NCI-H2227 (cell line): ENCODE measurements at regions not wholly inside any gene's neighbourhood (a gene's known extent, or its start where the extent isn't known, plus 50 kb on each side); places are given as distances from the start of the nearest gene placed in this dataset.

ENCODE experiments used
- DNase-seq: peaks from one replicate; lab custom pipeline; 2025; ENCODE audit not compliant: unreplicated experiment; lab: John Stamatoyannopoulos, UW

- DNase-seq: no peak
Measured at GRCh38 chr1:229101011-229101871, 169.7 kb upstream of the RAB4A start.

- DNase-seq: no peak
Measured at GRCh38 chr1:229102741-229103391, 168.0 kb upstream of the RAB4A start.

DNA sequence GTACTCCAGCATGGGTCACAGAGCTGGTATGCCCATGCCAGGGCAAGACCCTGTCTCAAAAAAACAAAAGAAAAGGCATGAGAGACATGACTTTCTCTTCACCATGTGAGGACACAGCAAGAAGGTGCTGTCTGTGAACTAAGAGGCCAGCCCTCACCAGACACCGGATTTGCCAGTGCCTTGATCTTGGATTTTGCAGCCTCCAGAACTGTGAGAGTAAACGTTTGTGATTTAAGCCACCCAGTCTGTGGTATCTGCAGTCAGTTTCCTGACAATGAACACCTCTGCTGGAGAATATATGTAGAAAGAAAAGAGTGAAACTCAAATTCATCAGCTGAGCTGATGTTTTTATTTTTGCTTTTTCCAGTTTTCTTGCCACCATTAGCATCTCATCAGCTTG is 166.3 kb upstream of the RAB4A start:
- DNase-seq: no peak

DNA sequence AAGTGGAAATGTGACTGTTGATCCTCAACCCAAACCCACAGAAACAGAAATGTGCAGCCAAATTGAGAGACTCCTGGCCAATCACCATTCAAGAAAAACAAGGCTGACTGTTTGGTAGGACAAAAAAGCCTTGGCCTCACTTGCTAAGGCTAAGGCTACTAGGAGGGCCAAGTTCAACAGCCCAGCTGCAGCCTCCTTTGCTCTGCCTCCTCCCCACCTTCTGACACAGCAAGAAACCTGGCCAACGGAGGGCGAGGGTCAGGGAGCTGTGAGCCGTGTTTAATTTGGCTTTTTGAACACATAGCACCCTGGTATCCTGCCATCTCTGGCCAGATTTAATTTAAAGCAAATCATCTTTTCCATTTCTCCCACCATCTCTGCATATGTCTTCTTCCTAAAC is 165.8 kb upstream of the RAB4A start:
- DNase-seq: no peak

DNA sequence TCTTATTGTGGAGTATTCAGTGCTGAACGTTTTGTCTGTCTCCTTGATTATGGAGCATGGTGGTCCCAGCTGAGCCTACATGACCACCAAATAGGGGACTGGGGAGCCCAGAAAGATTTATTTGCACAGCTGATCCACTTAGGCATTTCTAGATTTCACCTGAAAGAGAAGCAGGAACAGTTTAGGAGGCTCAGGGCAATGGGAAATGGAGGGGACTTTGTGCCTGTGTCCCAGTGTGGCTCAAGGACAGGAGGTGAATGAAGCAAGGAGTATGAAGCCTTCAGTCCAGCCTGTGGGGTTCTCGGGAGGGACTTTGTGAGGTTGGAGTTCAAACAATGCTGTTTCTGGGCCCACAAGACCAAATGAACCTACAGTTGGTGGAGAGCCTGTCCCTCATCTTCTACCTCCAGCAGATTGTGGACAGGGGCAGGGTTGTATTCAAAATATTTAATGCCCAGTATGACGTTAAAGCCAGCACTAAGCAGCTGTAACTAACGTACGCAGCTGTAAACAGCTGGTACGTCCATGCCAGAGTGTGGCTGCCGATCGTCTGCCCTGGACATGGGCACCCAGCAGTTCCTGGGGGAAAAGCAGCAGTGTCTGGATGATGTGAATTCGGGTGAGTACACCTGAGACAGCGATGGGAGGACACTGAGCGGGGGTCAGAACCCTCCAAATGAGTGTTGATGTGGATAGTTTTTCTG is 164.9 kb upstream of the RAB4A start:
- DNase-seq: no peak

DNA sequence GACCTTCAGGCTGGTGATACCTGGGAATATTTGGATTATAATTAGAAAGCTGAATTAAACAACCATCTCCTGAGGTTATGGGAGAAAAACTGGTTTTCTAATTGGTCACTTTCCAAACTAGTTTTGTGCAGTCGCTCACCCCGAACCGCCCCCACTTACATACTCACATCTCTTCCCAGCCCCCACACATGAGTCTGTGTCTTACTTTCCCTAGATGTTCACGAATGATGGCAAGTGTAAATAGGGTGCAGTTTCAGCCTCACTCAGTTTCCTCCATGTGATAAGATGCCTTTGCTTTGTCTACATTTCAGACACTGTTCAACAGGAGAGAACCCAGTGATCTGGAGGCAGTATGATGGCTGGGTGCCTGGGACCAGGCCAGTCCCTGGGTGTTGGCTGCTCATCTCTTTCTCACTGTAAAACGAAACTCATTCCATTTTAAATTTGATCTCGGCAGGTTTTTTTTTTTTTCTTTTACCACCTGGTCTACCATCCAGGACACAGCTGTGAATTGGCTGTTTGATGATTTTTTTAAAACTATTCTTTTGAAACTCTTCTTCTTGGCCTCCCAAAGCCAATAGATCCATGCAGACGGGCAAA is 164.3 kb upstream of the RAB4A start:
- no peak for DNase-seq

GRCh38 chr1:229107304-229107815 is 163.6 kb upstream of the RAB4A start:
- DNase-seq: no peak

GRCh38 chr1:229107972-229108371 is 162.9 kb upstream of the RAB4A start:
- no peak for DNase-seq

GRCh38 chr1:229108598-229109201 is 162.2 kb upstream of the RAB4A start:
- DNase-seq: peak; percentile 58

DNA sequence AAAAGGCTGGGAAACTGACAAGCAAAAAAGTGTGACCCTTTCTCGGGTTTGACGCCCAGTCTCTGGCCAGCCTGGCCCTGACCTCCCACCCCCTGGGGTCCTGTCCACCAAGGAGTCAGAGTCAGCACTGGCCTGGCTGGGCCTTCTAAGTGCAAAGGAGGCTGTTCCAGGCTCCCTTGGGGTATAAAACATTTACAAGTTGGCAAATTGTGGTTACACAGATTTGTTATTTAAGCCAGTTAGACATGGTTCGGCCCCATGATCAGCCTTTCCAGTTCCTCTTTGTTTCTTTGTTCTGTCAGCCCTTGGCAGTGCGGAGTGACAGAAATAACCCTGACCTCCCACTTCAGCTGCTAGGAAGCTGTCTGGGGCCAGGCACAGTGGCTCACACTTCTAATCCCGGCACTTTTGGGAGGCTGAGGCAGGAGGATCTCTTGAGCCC is 161.6 kb upstream of the RAB4A start:
- DNase-seq: no peak

- no peak for DNase-seq
Measured at GRCh38 chr1:229110986-229111385, 159.9 kb upstream of the RAB4A start.

GRCh38 chr1:229111703-229112319 is 159.1 kb upstream of the RAB4A start:
- DNase-seq: no peak

- no peak for DNase-seq
Measured at GRCh38 chr1:229112832-229113548, 157.9 kb upstream of the RAB4A start.

GRCh38 chr1:229114315-229114714 is 156.6 kb upstream of the RAB4A start:
- DNase-seq: no peak

DNA sequence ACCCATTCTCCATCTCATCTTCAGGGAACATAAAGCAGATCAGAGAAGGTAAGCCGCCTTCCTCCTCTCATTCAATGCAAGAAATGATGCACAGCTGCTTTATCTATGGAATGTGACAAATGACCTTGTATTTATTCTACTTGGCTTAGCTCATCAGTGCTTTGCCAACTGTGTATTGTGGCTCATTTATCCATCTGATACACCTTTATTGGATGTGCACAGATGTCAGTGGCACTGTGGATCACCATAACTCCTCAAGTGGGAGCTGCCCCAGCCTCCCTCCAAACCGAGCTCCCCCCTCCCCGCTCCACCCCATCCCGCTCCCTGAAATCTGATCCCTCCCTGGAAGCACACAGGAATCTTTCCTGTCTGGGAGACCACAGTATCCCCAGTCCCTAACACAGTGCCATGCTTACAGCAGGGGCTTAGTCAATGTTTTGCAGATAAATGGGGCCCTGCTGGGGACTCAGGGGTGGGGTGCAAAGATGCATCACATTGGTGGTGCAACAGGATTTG is 156.0 kb upstream of the RAB4A start:
- no peak for DNase-seq

- no peak for DNase-seq
Measured at GRCh38 chr1:229116114-229116513, 154.8 kb upstream of the RAB4A start.

DNA sequence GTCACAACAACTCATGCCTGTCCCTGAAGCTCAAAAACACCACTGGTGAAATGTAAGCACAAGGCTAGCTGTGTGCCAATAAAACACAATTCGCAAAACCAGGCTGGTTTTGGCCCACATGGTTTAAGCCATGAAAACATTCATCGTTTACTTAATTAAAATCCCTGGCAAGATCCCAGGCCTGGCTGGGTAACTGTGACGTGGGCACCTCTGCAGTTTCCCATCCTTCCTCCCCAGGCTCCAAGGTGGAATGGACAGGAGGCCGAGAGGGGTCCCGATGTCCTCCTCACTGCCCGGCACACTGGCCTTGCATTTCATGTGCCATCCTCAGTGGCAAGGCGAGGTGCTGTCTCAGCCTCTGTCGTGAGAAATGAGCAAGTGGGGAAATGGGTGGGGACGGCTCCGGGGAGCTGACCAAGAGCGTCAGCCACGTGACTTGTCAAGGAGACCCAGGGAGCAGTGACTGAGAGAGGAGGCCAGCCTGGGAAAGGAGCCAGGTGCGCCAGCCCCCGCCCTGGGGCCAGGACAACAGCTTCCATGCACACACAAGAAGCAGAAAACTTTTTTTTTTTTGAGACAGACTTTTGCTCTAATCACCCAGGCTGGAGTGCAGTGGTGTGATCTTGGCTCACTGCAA is 153.1 kb upstream of the RAB4A start:
- DNase-seq: no peak

GRCh38 chr1:229118477-229119061 is 152.3 kb upstream of the RAB4A start:
- no peak for DNase-seq

- no peak for DNase-seq
Measured at GRCh38 chr1:229119161-229119560, 151.8 kb upstream of the RAB4A start.
